HG03442 (cell line): ENCODE measurements at regions not wholly inside any gene's neighbourhood (a gene's known extent, or its start where the extent isn't known, plus 50 kb on each side); places are given as distances from the start of the nearest gene placed in this dataset.

ENCODE experiments used
- ATAC-seq: cut with Tn5 transposase; IDR thresholded peaks from one replicate; pipeline ENCODE4 v1.9.1; 2021; ENCODE audit warnings: mild to moderate bottlenecking, moderate library complexity; ENCODE audit not compliant: unreplicated experiment

DNA sequence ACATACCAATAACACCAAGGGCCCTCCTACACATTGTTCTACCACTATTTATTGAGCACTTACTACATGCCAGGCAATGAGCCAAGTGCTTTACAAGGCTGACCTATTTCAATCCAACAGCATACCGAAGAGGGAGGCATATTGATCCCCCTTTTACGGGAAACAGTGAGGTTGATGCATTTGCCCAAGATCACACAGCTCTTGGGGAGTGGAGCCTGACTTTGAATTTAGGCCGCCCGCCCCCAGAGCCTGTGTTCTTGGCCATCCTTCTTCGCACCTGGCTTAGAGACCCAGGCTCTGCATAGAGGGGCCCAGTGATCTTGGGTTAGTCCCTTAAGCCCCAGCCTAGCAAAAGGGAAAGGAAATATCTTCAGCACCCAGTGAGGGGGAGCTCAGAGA, 158.1 kb upstream of the IER5L start:
- ATAC-seq = no peak

DNA sequence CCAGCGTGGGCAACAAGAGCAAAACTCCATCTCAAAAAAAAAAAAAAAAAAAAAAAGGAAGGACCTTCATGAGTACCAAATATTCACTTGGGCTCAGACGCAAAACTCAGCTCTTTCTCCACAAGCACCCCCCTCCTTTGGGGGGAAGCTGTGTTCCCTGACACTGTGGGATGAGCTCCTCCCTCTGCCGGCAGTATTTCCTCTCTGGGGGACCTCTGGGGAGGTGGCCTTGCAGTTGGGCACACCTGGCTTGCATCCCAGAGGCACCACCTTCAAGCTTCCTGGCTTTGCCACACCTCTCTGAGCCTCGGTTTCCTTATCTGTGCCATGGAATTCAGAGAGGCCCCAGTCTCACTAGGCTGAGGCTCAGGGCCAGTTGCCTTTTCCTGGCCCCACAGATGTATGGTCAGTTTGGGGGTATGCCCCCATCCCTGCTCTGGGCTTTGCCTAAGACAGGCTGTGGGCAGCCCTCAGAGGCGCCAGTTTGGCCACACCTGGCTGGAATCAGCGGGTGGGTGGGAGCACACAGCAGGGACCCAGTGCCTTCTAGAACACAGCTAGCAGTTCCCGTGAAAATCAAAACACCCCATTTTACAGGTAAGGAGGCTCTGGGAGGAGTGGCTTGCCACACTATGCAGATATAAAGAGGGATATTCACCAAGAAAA, 157.5 kb upstream of the IER5L start:
- no peak for ATAC-seq

DNA sequence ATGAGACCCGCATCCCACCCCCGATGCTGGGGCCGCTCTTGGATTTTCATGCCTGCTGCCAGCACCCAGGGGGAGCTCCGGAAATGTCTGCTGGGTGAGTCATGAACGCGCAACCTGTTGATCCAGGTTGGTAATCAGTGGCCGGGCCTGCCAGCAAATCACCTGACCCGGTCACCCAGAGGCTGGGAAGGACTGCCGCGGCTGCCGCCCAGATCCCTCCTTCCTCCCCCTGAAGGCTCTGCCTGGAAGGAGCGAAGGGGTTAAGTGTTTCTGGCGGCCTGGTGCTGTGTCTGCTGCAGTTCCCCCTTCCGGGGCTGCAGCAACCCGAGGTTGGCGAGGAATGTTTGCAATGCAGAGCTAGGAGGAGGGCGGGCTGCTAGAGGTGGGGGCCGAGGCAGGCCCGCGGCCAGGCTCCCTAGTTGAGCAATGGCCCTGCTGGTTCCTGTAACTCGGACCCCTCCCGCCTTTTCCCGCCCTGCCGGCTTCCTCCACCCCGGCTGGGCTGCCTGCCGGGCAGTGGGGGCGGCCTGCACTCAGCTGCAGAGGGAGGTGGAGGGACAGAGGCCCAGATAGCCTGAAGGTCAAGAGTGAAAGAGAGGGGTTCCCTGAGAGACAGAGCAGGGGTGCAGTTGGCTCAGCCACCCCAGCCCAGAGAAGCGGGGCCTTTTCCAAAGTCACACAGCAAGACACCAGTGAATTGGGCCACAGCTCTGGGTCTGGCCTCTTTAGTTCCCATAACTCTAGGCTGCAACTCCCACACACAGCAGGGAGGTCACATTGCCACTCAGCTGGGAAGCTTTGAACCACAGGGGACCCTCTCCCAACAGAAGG, 156.3 kb upstream of the IER5L start:
- ATAC-seq = no peak

DNA sequence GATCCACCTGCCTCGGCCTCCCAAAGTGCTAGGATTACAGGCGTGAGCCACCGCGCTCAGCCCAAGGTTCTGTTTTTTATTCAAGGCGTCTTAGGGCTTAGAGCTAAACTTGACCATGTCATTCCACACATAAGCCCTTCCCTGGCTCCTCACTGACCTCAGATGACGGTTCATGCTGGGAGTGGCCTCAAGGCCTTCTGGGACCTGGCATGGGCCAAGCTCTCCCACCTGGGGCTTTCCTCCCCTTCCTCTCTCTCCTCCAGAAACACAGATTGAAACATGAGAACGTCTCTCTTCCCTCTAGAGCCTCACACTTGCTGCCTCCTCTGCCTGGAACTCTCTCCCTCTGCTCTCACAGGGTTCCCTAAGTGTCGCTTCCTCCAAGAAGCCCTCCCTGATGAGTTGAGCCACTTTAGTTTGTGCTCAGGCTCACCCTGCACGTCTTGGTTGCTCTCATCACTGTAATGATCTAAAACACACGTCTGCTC, 155.6 kb upstream of the IER5L start:
- no peak for ATAC-seq

DNA sequence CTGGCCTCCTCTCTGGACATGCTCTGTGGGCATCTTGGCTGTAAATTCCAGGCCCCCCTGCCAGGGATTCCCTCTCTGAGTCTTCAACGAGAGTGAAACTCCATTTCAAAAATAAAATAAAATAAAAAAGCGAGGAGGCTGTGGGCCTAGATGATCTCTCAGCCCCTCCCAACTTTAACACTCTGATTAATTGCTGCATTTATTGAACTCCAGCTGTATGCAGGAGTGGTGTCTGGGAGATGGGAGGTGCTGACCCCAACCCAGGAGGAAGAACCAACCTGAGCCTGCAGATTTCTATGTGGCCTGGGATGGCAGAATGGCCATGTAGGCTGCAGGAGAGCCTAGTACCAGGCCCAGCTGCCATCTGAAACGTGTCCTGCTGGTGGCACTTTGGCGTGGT, 154.5 kb upstream of the IER5L start:
- ATAC-seq = no peak

DNA sequence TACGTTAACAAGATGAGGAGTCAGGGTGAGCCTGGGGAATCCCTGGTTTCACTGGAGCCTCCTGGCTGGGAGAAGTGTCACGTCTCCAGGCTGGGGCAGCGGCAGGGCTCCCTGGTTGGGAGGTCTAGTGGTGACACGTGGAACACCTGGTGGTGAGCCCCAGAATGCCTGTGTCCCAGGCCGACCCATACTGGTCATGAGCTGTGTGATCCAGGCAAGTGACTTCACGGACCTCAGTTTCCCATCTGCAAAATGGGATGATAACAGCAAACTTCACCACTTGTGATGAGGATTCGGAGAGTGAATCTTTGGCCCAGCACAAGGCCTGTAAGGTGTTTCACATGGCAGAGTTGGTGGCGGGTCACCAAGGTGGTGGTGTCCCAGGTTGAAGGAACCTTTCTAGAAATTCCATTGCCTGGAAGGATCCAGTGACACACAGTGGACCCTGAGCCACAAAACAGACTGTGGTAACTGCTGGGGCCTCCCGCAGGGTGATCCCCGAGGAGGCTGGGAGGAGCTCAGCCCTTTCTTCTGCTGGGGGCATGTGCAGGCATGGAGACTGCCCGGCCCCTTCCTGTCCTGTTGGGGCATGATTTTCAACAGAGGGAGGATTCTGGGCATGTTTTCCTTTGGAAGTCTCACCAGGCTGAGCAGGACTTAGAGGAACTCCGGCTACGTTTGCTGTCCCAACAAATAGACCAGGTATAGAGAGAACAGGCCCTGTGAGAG, 153.9 kb upstream of the IER5L start:
- ATAC-seq = no peak

DNA sequence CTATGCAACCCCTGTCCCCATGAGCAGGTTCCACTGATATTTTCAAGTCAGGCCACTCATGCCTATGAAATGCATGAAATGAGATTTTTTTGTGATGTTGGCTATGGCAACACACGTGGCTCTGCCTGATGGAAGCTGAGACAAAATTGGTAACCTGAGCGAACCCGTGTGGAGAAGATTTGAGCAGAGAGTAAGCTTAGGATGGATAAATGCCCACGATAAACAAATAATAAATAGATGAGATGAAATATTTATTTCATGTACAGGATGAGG, 153.4 kb upstream of the IER5L start:
- ATAC-seq = no peak

DNA sequence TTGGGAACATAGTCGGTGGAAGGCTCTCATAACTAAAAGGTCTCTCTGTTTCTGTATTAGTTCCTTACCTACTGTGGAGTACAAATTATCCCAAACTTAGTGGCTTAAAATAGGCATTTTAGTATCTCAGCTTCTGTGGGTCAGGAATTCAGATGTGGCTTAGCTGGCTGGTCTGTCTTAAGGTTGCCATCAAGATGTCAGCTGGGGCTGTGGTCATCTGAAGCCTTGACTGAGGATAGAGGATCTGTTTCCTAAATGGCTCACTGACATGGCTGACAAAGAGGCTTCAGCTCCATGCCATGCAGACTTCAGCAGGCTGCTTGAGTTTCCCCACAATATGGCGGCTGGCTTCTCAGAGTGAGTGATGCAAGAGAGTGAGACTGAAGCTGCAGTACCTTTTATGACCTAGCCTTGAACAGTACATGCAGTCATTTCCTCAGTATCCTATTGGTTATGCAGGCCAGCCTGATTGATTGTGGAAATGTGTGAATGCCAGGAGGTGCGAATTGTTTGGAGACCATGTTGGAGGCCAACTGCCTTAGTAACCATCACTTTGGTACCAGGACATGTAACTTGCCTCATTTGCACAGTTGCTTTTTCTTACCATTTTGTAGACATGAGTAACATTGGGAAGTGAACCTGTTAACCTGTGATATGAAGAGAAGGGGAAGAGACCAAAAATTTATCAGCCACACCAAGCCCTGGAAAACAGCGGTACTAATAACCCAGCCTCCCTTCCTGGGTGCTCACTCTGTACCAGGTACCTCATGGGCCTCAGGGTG, 152.8 kb upstream of the IER5L start:
- ATAC-seq = no peak

DNA sequence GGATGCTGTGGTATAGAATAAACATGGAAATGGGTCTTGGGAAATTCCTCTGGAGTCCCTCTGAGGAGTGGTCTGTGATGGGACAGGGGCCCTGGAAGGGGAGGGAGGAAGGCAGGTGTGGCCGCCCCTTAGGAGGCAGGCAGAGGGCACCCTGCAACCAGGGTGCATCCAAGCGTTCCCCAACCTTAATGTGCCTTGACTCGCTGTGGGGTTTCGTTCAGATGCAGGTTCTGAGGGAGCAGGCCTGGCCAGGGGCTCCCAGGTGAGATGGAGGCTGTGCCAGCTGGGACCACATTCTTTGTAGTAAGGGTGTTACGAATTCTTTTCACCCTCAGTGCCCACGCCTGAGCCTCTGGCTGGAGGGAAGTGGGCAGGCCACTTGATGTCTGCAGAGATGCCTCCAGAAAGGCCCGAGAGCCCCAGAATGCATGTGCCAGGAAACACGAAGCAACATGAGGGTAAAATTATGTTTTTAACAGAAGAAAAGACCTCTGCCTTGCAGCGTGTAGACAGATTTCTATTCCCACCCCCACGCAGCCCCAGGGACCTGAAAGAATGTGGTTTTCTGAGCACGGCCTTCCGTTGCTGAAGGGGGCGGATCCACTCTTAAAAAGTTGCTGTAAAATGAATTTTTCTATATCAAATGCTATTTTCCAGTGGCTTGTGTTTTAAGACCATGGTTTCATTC, 150.4 kb upstream of the IER5L start:
- ATAC-seq = no peak

DNA sequence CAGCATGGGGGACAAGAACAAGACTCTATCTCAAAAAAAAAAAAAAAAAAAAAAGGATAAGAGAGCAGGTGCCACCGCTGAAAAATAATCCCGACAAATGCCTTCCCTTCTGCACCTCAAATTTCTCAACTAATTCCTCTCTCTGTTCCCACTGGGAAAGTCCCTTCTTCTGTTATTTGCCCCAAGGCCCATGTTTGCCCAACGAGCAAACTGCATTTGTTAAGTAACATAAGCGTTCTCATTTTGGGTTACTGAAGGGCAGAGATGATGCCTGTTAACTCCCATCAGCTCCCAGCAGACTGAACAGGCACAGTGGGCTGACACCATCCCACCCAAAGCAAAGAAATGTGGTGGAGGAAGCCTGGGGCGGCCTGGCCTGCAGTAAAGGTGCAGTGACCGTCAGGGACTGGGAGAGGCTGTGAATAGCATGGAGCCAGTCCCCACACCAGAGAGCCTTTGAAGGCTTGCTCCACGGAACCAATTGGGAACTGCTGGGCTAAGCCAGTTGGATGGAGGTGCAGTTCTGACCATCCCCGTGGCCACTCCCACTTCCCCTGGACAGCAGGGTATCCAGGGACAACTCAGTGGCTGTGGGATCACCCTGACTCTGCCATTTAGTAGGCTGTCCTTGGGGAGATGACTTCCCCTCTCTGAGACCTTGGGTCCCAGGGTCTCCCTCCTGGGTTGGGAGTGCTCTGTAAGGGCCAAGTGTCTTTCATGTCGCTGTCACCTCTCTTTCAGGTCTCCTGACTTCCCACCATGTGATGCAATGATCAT, 149.7 kb upstream of the IER5L start:
- no peak for ATAC-seq

DNA sequence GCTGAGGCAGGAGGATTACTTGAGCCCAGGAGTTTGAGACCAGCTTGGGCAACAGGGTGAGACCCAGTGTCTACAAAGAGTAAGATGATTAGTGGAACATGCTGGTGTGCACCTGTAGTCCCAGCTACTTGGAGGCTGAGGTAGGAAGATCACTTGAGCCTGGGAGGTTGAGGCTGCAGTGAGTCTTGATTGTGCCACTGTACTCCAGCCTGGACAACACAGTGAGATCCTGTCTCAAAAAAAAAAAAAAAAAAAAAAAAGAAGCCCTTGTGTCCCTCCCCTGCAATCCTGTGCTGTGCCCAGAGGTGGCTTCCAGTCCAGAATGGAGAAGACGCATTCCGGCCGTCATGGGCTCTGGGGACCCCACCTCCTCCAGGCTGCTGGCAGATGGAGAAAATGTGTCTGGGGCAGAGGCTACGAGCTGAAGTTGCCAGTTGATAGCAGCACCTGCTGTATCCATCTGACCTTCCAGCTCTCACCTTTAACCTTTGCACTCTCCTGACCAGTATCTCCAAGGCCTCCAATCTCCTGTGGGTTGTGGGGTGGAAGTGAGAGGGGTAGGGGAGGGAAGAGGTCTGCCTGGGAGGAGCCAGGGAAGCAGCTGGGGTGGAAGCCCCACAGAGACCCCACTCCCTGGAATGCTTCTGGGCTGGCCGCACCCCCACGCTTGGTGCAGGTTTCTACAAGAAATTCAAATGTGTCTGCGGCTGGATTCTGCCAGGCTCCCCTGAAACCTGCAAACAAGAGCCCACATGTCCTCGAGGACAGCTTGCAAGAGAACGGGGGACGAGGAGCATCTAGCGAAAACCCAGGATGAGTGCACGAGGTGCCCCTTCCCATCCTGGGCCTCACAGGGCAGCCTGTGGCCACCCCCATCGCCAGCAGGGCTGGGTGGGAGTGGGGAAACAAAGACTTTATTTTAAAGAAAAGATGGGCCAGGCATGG, 148.3 kb upstream of the IER5L start:
- ATAC-seq = no peak

DNA sequence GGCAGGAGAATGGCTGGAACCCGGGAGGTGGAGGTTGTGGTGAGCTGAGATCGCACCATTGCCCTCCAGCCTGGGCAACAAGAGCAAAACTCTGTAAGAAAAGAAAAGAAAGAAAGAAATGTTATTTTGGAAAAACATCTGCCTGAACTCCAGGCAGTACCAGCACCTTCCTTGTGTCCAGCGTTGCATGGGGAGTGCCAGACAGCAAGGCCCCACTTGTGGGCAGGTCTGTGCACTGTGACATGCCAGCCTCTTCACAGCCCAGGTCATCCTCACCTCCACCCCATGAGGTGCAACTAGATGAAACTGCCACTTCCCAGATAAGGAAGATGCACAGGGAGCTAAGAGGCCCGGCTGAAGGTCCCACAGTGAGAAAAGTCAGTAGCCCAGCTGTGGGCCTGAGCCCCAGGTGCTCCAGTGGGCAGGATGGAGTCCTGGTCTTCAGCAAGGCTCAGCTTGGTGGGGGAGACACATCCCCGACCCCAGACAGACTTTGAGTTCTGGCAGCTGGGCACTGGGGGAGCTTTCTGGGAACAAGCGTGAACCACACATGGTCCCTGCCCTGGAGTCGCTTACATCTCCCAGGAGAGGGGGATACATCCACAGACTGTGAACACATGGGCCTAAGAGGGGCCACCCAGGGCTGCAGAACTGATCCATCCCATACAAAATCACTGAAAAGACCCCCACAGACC, 146.9 kb upstream of the IER5L start:
- ATAC-seq = no peak

DNA sequence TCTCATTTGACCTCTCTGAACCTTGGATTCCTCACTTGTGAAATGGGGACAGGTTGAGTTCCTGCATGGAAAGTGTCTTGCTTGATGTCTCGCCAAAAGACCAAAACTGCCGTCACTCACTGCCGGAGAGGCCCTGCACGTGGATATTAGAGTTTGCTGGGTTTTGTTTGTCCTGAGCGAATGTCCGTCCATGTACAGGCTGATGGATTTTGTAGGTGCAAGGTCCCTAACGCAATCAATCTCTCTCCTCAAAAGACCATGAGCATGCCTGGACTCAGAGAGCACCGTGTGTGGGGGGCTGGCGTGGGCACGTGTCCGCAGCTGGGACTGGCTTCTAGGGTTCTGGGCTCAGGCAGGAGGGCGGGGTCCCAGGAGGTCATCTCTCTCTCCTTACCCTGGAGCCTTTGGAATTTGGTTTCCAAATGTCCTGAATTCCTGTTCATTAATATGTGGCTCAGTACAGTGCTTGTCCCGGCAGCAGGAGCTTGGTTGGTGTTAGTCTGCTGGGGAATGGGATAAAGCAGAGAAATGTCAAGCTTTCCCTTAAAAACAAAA, 146.0 kb upstream of the IER5L start:
- ATAC-seq = no peak

DNA sequence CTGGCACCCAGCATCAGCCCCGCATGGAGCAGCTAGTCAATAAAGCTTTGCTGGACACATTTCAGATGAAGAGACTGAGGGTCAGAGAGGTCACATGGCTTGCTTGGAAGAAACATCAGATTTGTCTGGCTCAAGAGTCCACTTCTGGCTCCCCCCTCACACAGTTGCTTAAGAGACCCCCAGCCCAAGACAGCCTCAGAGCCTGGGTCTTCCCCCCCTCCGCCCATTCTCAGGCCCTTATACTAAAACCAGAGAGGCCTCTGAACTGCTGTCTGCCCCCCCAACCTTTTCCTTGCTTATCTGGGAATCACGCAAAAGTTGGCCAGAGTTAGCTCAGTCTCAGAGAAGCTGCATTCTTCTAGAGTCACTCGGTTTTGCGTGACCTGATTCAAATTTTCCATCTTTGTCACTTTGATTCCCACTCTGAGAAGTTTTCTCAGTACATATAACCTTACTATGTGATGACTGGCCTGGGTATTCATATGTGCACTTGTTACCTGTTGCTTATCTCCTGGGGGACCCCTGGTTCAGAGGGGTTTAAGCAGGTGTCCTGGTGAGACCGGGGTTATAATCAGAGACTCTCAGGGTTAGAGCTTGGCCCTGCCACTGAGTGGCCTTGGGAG, 145.4 kb upstream of the IER5L start:
- ATAC-seq = no peak

DNA sequence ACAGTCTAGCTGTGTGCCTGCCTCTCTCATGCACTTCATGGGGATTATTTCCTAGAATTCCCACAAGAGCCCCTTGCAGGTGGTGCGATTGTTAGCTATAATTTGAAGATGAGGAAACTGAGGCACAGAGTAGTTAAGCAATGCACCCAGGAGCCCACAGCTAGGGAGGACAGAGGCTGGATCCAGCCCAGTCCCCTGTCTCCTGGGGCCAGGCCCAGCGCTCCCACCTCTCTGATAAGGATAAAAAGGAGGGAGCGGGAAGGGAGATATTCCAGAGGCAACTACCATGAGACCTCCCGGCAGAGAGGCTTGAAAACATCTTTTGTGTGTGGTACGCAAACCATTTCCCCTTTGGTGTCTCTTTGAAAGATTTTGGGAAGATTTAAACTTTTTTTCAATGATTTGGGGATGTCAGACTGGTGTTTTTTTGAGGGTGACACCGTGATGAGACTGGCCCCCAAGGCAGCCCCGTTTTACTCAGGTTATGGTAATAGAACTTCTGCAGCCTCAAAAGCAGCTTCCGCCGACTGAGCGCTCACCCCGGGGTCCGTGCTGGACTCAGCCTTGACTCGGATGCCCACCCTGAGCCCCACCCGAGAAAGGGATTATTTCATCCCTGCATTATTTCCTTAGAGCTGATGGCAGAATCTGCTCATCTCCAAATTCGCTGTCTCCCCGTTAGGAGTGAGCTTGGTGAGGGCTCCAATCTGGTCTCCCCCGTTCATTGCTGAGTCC, 144.7 kb upstream of the IER5L start:
- no peak for ATAC-seq

DNA sequence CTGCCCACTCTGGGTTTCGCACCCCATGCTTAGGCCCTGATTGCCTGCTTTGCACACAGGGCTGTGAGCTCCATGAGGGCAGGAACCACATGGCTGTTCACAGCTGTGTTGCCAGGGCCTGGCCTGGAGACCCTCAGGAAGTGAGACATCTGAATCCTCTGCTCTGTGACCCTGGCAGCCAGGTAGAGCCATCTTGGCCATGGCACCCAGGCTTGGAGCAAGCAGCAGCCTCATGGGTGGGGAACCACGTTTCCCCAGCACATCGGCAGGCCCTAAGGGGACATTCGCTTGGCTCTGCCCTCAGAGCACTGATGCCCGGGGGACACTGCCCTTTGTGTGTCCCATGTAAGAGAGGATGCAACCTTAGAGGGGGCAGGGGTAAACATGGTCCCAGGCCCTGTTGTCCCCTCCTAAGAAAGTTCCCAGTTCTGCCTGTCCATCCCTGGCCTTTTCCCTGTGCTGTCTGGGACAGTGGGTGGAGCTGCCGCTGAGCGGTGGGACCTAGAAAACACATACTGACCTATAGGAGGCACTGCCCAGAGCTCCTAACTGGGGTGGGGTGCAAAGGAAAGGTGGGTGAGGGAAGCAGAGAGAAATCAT, 144.1 kb upstream of the IER5L start:
- no peak for ATAC-seq
